HG03139 (cell line): ENCODE measurements at regions not wholly inside any gene's neighbourhood (a gene's known extent, or its start where the extent isn't known, plus 50 kb on each side); places are given as distances from the start of the nearest gene placed in this dataset.
"Not testable (repeated sequence)": the region's sequence is repeated elsewhere in the genome, so short reads cannot be mapped to it uniquely, and the experiment has no call there.

Source experiments
- ATAC-seq: cut with Tn5 transposase; IDR thresholded peaks from one replicate; pipeline ENCODE4 v1.9.1; 2021; ENCODE audit not compliant: unreplicated experiment

GRCh38 chr21:15199414-15200383 lies 134.9 kb upstream of the NRIP1 start:
- no peak for ATAC-seq

- no peak for ATAC-seq
Observed at GRCh38 chr21:15203740-15204139, 138.9 kb upstream of the NRIP1 start.

GRCh38 chr21:15204140-15204969 lies 139.6 kb upstream of the NRIP1 start:
- ATAC-seq = no peak

- no peak for ATAC-seq
Observed at GRCh38 chr21:15204970-15205286, 140.1 kb upstream of the NRIP1 start.

GRCh38 chr21:15206514-15206913 lies 141.7 kb upstream of the NRIP1 start:
- ATAC-seq = no peak

- ATAC-seq = no peak
Observed at GRCh38 chr21:15207231-15207630, 142.4 kb upstream of the NRIP1 start.

- no peak for ATAC-seq
Observed at GRCh38 chr21:15207635-15208370, 143.0 kb upstream of the NRIP1 start.

GRCh38 chr21:15208786-15209185 lies 144.0 kb upstream of the NRIP1 start:
- ATAC-seq = no peak

GRCh38 chr21:15209224-15209623 lies 144.4 kb upstream of the NRIP1 start:
- no peak for ATAC-seq

- ATAC-seq = no peak
Observed at GRCh38 chr21:15210235-15210678, 145.5 kb upstream of the NRIP1 start.

- ATAC-seq = no peak
Observed at GRCh38 chr21:15211491-15212133, 146.8 kb upstream of the NRIP1 start.

- no peak for ATAC-seq
Observed at GRCh38 chr21:15212206-15212605, 147.4 kb upstream of the NRIP1 start.

GRCh38 chr21:15218476-15218875 lies 153.7 kb upstream of the NRIP1 start:
- ATAC-seq = not testable (repeated sequence)

- ATAC-seq = no peak
Observed at GRCh38 chr21:15219039-15219438, 154.2 kb upstream of the NRIP1 start.

- ATAC-seq = no peak
Observed at GRCh38 chr21:15219894-15220293, 155.1 kb upstream of the NRIP1 start.

- ATAC-seq = no peak
Observed at GRCh38 chr21:15221799-15222386, 157.1 kb upstream of the NRIP1 start.

- ATAC-seq = no peak
Observed at GRCh38 chr21:15222707-15223106, 157.9 kb upstream of the NRIP1 start.

- no peak for ATAC-seq
Observed at GRCh38 chr21:15224346-15225086, 159.7 kb upstream of the NRIP1 start.

- ATAC-seq = no peak
Observed at GRCh38 chr21:15227919-15228318, 163.1 kb upstream of the NRIP1 start.

GRCh38 chr21:15229390-15229789 lies 164.6 kb upstream of the NRIP1 start:
- no peak for ATAC-seq
